GM18511 (cell line): ENCODE measurements at regions not wholly inside any gene's neighbourhood (a gene's known extent, or its start where the extent isn't known, plus 50 kb on each side); places are given as distances from the start of the nearest gene placed in this dataset.
"Not testable (repeated sequence)": the region's sequence is repeated elsewhere in the genome, so short reads cannot be mapped to it uniquely, and the experiment has no call there.

Source experiments
- ATAC-seq: cut with Tn5 transposase; IDR thresholded peaks from one replicate; pipeline ENCODE4 v1.9.1; 2021; ENCODE audit warnings: mild to moderate bottlenecking, moderate library complexity; ENCODE audit not compliant: unreplicated experiment

GRCh38 chr6:19562468-19562867 is 274.7 kb upstream of the ID4 start:
- ATAC-seq = no peak

DNA sequence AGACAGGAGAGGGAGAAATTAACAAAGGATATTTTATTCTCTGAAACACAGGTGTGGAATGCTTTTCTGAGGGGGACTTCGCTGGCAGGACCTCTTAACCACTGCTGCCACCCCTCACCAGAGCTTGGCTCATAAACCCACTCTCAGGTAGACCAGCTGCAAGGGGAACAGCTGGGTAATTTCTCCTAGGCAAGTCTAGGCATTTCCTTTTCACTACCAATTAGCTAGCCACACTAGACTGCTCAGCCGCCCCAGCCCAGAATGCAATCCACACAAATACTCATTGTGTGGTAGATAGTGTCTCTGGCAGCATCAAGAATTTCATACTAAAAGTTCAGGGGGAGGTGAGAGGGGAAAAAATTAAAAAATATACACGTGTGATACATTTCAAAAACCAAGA is 267.6 kb upstream of the ID4 start:
- ATAC-seq = no peak

DNA sequence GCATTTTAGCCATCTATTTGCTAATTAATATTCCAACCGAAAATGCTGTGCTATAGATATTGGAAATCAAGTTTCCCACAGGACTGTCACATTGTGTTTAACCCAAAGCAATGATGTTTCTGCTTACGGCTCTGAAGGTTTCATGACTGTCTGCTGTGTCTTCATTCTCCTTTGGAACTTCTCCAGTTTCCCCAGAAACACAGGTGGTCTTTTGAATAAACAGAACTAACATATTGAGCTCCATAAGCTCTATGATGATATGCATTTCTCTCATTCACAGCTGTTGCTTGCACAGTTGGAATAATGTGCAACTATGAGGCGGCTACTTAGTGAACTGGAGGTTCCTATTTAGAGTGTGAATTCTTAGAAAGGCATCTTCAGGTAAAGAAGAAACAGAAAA is 266.0 kb upstream of the ID4 start:
- ATAC-seq = no peak

- no peak for ATAC-seq
These were observed 258.7 kb upstream of the ID4 start for GRCh38 chr6:19578481-19578880.

DNA sequence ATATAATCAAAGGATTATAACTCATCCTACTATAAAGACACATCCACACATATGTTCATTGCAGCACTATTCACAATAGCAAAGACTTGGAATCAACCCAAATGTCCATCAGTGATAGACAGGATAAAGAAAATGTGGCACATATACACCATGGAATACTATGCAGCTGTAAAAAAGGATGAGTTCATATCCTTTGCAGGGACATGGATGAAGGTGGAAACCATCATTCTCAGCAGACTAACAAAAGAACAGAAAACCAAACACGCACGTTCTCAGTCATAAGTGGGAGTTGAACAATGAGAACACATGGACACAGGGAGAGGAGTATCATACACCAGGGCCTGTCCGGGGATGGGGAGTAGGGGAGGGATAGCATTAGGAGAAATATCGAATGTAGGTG is 253.0 kb upstream of the ID4 start:
- not testable (repeated sequence) for ATAC-seq

- no peak for ATAC-seq
These were observed 249.8 kb upstream of the ID4 start for GRCh38 chr6:19587238-19587942.

- no peak for ATAC-seq
These were observed 246.6 kb upstream of the ID4 start for GRCh38 chr6:19590501-19591131.

- no peak for ATAC-seq
These were observed 239.3 kb upstream of the ID4 start for GRCh38 chr6:19597809-19598320.

DNA sequence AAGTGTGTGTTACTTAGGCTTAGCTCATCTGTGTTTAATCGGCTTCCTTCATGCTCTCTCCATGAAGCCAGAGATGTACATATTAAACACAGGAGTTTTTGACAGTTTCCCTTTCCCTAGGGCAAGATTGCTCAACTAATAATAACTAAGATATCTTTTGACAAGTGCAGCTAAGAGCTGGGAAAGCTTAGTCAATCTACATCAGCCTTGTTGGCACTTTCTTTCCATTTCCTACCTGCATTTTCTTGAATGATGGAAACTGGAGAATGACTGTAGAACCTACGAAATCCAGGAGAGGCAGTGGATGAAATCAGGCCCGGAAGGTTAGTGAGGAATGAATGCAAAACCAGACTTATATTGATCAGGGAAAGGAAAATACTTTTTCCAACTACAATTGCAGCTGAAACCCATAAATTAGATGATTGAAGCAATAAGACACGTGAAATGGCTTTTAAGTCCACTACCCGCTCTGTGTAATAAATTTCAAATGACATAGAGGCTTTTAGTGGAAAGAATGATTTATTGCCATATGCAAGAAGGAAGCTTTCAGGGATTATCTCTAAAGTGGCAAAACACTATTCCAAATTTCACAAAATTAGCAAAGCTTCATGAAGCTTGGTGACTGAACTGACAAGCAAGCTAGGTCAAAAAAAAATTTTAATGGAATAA is 237.2 kb upstream of the ID4 start:
- ATAC-seq = no peak

- ATAC-seq = no peak
These were observed 234.6 kb upstream of the ID4 start for GRCh38 chr6:19602434-19603013.

- no peak for ATAC-seq
These were observed 233.4 kb upstream of the ID4 start for GRCh38 chr6:19603721-19604120.

DNA sequence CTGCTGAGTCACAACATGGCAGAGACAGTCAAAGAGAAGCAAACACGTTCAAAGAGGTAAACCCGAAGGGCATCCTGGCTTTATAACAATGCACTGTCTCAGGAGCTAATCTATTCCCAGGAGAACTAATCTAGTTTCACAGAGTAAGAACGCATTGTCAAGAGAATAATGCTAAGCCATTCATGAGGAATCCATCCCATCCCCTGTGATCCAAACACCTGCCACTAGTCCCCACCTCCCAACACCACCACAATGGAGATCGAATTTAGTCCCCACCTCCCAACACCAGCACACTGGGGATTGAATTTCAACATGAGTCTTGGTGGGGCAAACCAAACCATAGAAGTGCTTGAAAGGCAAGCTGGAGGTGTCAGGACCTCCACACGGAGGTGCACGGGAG is 231.5 kb upstream of the ID4 start:
- no peak for ATAC-seq

- no peak for ATAC-seq
These were observed 228.6 kb upstream of the ID4 start for GRCh38 chr6:19608546-19608945.

GRCh38 chr6:19609972-19610641 is 227.1 kb upstream of the ID4 start:
- no peak for ATAC-seq

- ATAC-seq = not testable (repeated sequence)
These were observed 224.3 kb upstream of the ID4 start for GRCh38 chr6:19612672-19613466.

DNA sequence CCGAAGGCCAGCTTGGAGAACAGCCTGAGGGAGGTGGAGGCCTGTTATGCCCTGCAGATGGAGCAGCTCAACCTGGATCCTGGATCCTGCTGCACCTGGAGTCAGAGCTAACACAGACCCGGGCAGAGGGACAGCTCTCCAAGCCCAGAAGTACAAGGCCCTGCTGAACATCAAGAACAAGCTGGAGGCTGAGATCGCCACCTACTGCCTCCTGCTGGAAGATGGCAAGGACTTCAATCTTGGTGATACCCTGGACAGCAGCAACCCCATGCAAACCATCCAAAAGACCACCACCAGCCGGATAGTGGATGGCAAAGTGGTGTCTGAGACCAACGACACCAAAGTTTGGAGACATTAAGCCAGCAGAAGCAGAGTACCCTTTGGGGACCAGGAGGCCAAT is 223.5 kb upstream of the ID4 start:
- no peak for ATAC-seq

- ATAC-seq = no peak
These were observed 221.1 kb upstream of the ID4 start for GRCh38 chr6:19616022-19616421.

GRCh38 chr6:19632230-19632629 is 204.9 kb upstream of the ID4 start:
- ATAC-seq = no peak

DNA sequence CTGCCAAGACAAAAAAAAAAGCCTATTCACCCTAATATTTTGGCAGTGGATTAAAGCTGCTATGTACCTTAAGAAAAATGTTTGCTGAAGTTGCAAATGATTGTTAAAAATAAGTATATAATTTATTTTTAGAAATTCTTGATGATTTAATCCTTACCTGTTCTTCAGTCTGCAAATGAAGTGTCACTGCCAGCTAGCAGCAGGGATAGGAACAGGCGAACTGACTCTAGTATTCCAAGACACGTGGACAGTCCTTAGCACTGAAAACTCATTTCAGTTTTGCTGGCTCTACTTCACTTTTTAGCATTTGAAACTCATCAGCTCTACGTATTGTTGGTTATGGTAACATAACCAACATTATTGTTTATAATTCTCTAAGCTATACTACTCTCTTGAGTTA is 204.4 kb upstream of the ID4 start:
- ATAC-seq = no peak

- ATAC-seq = no peak
These were observed 201.4 kb upstream of the ID4 start for GRCh38 chr6:19635728-19636127.
